ENCODE measurements at regions not wholly inside any gene's neighbourhood (a gene's known extent, or its start where the extent isn't known, plus 50 kb on each side); places are given as distances from the start of the nearest gene placed in this dataset.

- peaks cover 2% of the 10 kb centered on the region for H3K27me3 Mint-ChIP-seq
- CTCF ChIA-PET, result no interaction called here
- H3K4me1 Mint-ChIP-seq (ENCODE audit: low read depth), result no peaks in the 10 kb centered on the region
- ATAC-seq (no peak), DNase-seq (no peak)
- intact Hi-C loops (cut with micrococcal nuclease), result no loop called here
- TF ChIP-seq, protein P1, sequence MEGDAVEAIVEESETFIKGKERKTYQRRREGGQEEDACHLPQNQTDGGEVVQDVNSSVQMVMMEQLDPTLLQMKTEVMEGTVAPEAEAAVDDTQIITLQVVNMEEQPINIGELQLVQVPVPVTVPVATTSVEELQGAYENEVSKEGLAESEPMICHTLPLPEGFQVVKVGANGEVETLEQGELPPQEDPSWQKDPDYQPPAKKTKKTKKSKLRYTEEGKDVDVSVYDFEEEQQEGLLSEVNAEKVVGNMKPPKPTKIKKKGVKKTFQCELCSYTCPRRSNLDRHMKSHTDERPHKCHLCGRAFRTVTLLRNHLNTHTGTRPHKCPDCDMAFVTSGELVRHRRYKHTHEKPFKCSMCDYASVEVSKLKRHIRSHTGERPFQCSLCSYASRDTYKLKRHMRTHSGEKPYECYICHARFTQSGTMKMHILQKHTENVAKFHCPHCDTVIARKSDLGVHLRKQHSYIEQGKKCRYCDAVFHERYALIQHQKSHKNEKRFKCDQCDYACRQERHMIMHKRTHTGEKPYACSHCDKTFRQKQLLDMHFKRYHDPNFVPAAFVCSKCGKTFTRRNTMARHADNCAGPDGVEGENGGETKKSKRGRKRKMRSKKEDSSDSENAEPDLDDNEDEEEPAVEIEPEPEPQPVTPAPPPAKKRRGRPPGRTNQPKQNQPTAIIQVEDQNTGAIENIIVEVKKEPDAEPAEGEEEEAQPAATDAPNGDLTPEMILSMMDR (IDR thresholded peaks at IDR 0.05), result no peak
- POLR2A ChIA-PET, result no interaction called here
- no peaks in the 10 kb centered on the region for H3K36me3 Mint-ChIP-seq (ENCODE audit: low read depth)
- H3K27ac Mint-ChIP-seq, result no peak overlapping the region
- no peaks in the 10 kb centered on the region for H3K9me3 Mint-ChIP-seq
- no peak overlapping the region for H3K4me3 Mint-ChIP-seq
These were observed 122.8 kb upstream of the TOP3B start for GRCh38 chr22:22105364-22105763.

GRCh38 chr22:22103078-22103875, 120.7 kb upstream of the TOP3B start:
- Mint-ChIP-seq H3K27ac (no peak overlapping the region), H3K4me3 (no peak overlapping the region), H3K36me3 (ENCODE audit: low read depth) (no peaks in the 10 kb centered on the region), H3K4me1 (ENCODE audit: low read depth) (no peaks in the 10 kb centered on the region), H3K9me3 (no peaks in the 10 kb centered on the region), H3K27me3 (peaks cover 2% of the 10 kb centered on the region)
- ChIA-PET POLR2A (no interaction called here), CTCF (interaction anchor here (1.3 kb wide), 1 partner anchor 10 kb away, joined by 3 read pairs; no protein-coding TSS in a partner anchor)
- TF ChIP-seq, protein P1 (IDR thresholded peaks at IDR 0.05), result peak; percentile 57
- DNase-seq, result peak; percentile 46
- ATAC-seq, result peak; percentile 67
- intact Hi-C loops (cut with micrococcal nuclease), result no loop called here

- no peak overlapping the region for H3K4me3 Mint-ChIP-seq
- H3K4me1 Mint-ChIP-seq (ENCODE audit: low read depth), result no peaks in the 10 kb centered on the region
- no peaks in the 10 kb centered on the region for H3K9me3 Mint-ChIP-seq
- TF ChIP-seq, protein P1 (IDR thresholded peaks at IDR 0.05), result peak; percentile 24
- peaks cover 9% of the 10 kb centered on the region for H3K27me3 Mint-ChIP-seq
- ATAC-seq (no peak), DNase-seq (peak; percentile 10)
- CTCF ChIA-PET, result interaction anchor here (0.6 to 1.1 kb wide), 2 partner anchors 10 to 11 kb away, joined by 3 read pairs; no protein-coding TSS in a partner anchor
- no peaks in the 10 kb centered on the region for H3K36me3 Mint-ChIP-seq (ENCODE audit: low read depth)
- intact Hi-C loops (cut with micrococcal nuclease), result no loop called here
- POLR2A ChIA-PET, result interaction anchor here (0.6 to 1.3 kb wide), 3 partner anchors 11 to 58 kb away, joined by 3 read pairs; no protein-coding TSS in a partner anchor
- no peak overlapping the region for H3K27ac Mint-ChIP-seq
These were observed 117.5 kb upstream of the TOP3B start for GRCh38 chr22:22099833-22100812.

GRCh38 chr22:22099194-22099486, 116.6 kb upstream of the TOP3B start:
- H3K36me3 Mint-ChIP-seq (ENCODE audit: low read depth), result no peaks in the 10 kb centered on the region
- TF ChIP-seq, protein P1 (IDR thresholded peaks at IDR 0.05), result no peak
- CTCF ChIA-PET, result interaction anchor here (0.6 to 1.1 kb wide), 2 partner anchors 12 to 334 kb away, joined by 3 read pairs; no protein-coding TSS in a partner anchor
- no peak overlapping the region for H3K4me3 Mint-ChIP-seq
- DNase-seq, result no peak
- intact Hi-C loops (cut with micrococcal nuclease), result no loop called here
- no peak for ATAC-seq
- peaks cover 10% of the 10 kb centered on the region for H3K27me3 Mint-ChIP-seq
- H3K9me3 Mint-ChIP-seq, result no peaks in the 10 kb centered on the region
- no peak overlapping the region for H3K27ac Mint-ChIP-seq
- no peaks in the 10 kb centered on the region for H3K4me1 Mint-ChIP-seq (ENCODE audit: low read depth)
- POLR2A ChIA-PET, result no interaction called here

Measured in activated CD8-positive, alpha-beta T cell treated with anti-CD3 and anti-CD28 coated beads for 36 hours (primary cell).